Loucy (cell line): ENCODE measurements at regions not wholly inside any gene's neighbourhood (a gene's known extent, or its start where the extent isn't known, plus 50 kb on each side); places are given as distances from the start of the nearest gene placed in this dataset.

Experiments used
- H2AFZ ChIP-seq: fragments of 200-600 bp; sonication (generic); 2 replicates; pipeline ENCODE4 v1.6.0; 2016; ENCODE audit warnings: antibody characterized with exemption, mild to moderate bottlenecking, low read length, moderate library complexity
- H3F3A ChIP-seq: fragments of 200-600 bp; 2 replicates; pipeline ENCODE4 v1.6.0; 2016; ENCODE audit warnings: antibody characterized with exemption, low read depth, mild to moderate bottlenecking
- H3K27me3 ChIP-seq: fragments of 200-600 bp; sonication (generic); 2 replicates; pipeline ENCODE4 v1.6.1; 2014; ENCODE audit warnings: low read length, mild to moderate bottlenecking; ENCODE audit not compliant: insufficient read depth, poor library complexity, severe bottlenecking
- H3K36me3 ChIP-seq: fragments of 200-600 bp; sonication (generic); 2 replicates; pipeline ENCODE4 v1.6.1; 2016; ENCODE audit warnings: low read length; ENCODE audit not compliant: insufficient read depth
- H3K4me1 ChIP-seq: fragments of 200-600 bp; sonication (generic); 2 replicates; pipeline ENCODE4 v1.5.1; 2014; ENCODE audit warnings: low read length, mild to moderate bottlenecking; ENCODE audit not compliant: insufficient read depth, poor library complexity, severe bottlenecking
- H3K4me2 ChIP-seq: fragments of 200-600 bp; sonication (generic); 2 replicates; pipeline ENCODE4 v1.6.0; 2014; ENCODE audit warnings: antibody characterized with exemption, low read length, low read depth, mild to moderate bottlenecking; ENCODE audit not compliant: poor library complexity, severe bottlenecking
- H3K4me3 ChIP-seq: fragments of 200-600 bp; sonication (generic); 2 replicates; pipeline ENCODE4 v1.5.1; 2014; ENCODE audit warnings: low read length, mild to moderate bottlenecking, mixed read lengths; ENCODE audit not compliant: poor library complexity, severe bottlenecking
- H3K79me2 ChIP-seq: fragments of 200-600 bp; sonication (generic); 2 replicates; pipeline ENCODE4 v1.6.1; 2014; ENCODE audit warnings: low read length; ENCODE audit not compliant: insufficient read depth
- H3K9ac ChIP-seq: fragments of 200-600 bp; sonication (generic); 2 replicates; pipeline ENCODE4 v1.6.0; 2014; ENCODE audit warnings: mild to moderate bottlenecking, low read depth, low read length, moderate library complexity; ENCODE audit not compliant: poor library complexity, severe bottlenecking
- H3K9me2 ChIP-seq: fragments of 200-600 bp; sonication (generic); replicated peaks from 2 replicates; pipeline ENCODE4 v1.6.1; 2016; ENCODE audit warnings: low read depth, low read length, mixed read lengths
- H3K9me3 ChIP-seq: fragments of 200-600 bp; sonication (generic); 2 replicates; pipeline ENCODE4 v1.6.1; 2014; ENCODE audit warnings: mild to moderate bottlenecking, antibody characterized with exemption, low read length, low read depth; ENCODE audit not compliant: insufficient read depth
- H4K20me1 ChIP-seq: fragments of 200-600 bp; sonication (generic); 2 replicates; pipeline ENCODE4 v1.6.0; 2014; ENCODE audit warnings: antibody characterized with exemption, low read length, mild to moderate bottlenecking; ENCODE audit not compliant: insufficient read depth, poor library complexity, severe bottlenecking
- EZH2phosphoT487 ChIP-seq: fragments of 200-600 bp; IDR thresholded peaks from 2 replicates; pipeline ENCODE4 v1.6.1; 2018; ENCODE audit warnings: antibody characterized with exemption, mild to moderate bottlenecking, moderate library complexity, borderline replicate concordance
- TF ChIP-seq, protein P1 (sequence below): fragments of 200-600 bp; sonication (generic); conservative IDR thresholded peaks from 2 replicates; pipeline ENCODE4 v1.5.1; 2014; ENCODE audit warnings: mild to moderate bottlenecking, antibody characterized with exemption, low read length

GRCh38 chr6:12369781-12370262, 79.7 kb downstream of the EDN1 start:
- H3K4me3 ChIP-seq: no peak overlapping the region
- no peaks in the 10 kb centered on the region for H3F3A ChIP-seq
- H3K4me1 ChIP-seq: no peaks in the 10 kb centered on the region
- no peaks in the 10 kb centered on the region for H3K9me3 ChIP-seq
- H3K27me3 ChIP-seq: no peaks in the 10 kb centered on the region
- no peaks in the 10 kb centered on the region for H3K79me2 ChIP-seq
- no peak overlapping the region for H3K4me2 ChIP-seq
- no peaks in the 10 kb centered on the region for H3K9me2 ChIP-seq
- H3K36me3 ChIP-seq: no peaks in the 10 kb centered on the region
- H2AFZ ChIP-seq: no peak overlapping the region
- TF ChIP-seq EZH2phosphoT487: no peak
- TF ChIP-seq, protein P1, sequence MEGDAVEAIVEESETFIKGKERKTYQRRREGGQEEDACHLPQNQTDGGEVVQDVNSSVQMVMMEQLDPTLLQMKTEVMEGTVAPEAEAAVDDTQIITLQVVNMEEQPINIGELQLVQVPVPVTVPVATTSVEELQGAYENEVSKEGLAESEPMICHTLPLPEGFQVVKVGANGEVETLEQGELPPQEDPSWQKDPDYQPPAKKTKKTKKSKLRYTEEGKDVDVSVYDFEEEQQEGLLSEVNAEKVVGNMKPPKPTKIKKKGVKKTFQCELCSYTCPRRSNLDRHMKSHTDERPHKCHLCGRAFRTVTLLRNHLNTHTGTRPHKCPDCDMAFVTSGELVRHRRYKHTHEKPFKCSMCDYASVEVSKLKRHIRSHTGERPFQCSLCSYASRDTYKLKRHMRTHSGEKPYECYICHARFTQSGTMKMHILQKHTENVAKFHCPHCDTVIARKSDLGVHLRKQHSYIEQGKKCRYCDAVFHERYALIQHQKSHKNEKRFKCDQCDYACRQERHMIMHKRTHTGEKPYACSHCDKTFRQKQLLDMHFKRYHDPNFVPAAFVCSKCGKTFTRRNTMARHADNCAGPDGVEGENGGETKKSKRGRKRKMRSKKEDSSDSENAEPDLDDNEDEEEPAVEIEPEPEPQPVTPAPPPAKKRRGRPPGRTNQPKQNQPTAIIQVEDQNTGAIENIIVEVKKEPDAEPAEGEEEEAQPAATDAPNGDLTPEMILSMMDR: no peak
- no peaks in the 10 kb centered on the region for H4K20me1 ChIP-seq
- H3K9ac ChIP-seq: no peak overlapping the region

GRCh38 chr6:12371151-12371550, 81.0 kb downstream of the EDN1 start:
- Histone ChIP-seq H4K20me1 (no peaks in the 10 kb centered on the region), H2AFZ (no peak overlapping the region), H3K9me2 (no peaks in the 10 kb centered on the region), H3K4me2 (no peak overlapping the region), H3K79me2 (no peaks in the 10 kb centered on the region), H3K9me3 (no peaks in the 10 kb centered on the region), H3F3A (no peaks in the 10 kb centered on the region), H3K36me3 (no peaks in the 10 kb centered on the region), H3K27me3 (no peaks in the 10 kb centered on the region), H3K9ac (no peak overlapping the region), H3K4me1 (no peaks in the 10 kb centered on the region), H3K4me3 (no peak overlapping the region)
- TF ChIP-seq, protein P1: no peak
- TF ChIP-seq EZH2phosphoT487: no peak

- Histone ChIP-seq H2AFZ (no peak overlapping the region), H3K4me2 (no peak overlapping the region), H3K9me2 (no peaks in the 10 kb centered on the region), H3K27me3 (no peaks in the 10 kb centered on the region), H3K9ac (no peak overlapping the region), H4K20me1 (no peaks in the 10 kb centered on the region), H3K9me3 (no peaks in the 10 kb centered on the region), H3K4me3 (no peak overlapping the region), H3F3A (no peaks in the 10 kb centered on the region), H3K36me3 (no peaks in the 10 kb centered on the region), H3K79me2 (no peaks in the 10 kb centered on the region), H3K4me1 (no peaks in the 10 kb centered on the region)
- TF ChIP-seq, protein P1: no peak
- no peak for TF ChIP-seq EZH2phosphoT487
Measured at GRCh38 chr6:12371641-12372146, 81.5 kb downstream of the EDN1 start.
